Type B pancreatic cell (in vitro differentiated cells): ENCODE measurements at regions not wholly inside any gene's neighbourhood (a gene's known extent, or its start where the extent isn't known, plus 50 kb on each side); places are given as distances from the start of the nearest gene placed in this dataset.

ENCODE experiments used
- DNase-seq: peaks from one replicate; pipeline ENCODE4 v3.0.0; 2021; ENCODE audit warnings: mixed read lengths; ENCODE audit not compliant: unreplicated experiment; ENCODE audit errors: extremely low spot score
- H3K27ac Mint-ChIP-seq: 2 replicates; pipeline ENCODE4 v1.8.0; 2021; ENCODE audit warnings: mild to moderate bottlenecking, mixed read lengths
- H3K27me3 Mint-ChIP-seq: 2 replicates; pipeline ENCODE4 v1.8.0; 2021; ENCODE audit warnings: mixed read lengths
- H3K36me3 Mint-ChIP-seq: 2 replicates; pipeline ENCODE4 v1.8.0; 2021; ENCODE audit warnings: mixed read lengths
- H3K4me1 Mint-ChIP-seq: one replicate; pipeline ENCODE4 v1.8.0; 2021; ENCODE audit warnings: mixed read lengths; ENCODE audit not compliant: unreplicated experiment
- H3K4me3 Mint-ChIP-seq: 2 replicates; pipeline ENCODE4 v1.8.0; 2021; ENCODE audit warnings: mild to moderate bottlenecking, mixed read lengths
- H3K9me3 Mint-ChIP-seq: 2 replicates; pipeline ENCODE4 v1.8.0; 2021; ENCODE audit warnings: mixed read lengths
- TF ChIP-seq, protein P1 (sequence below): fragments of 200-600 bp; sonication (generic); conservative IDR thresholded peaks from 2 replicates; pipeline ENCODE4 v1.5.0; 2021; ENCODE audit warnings: antibody characterized with exemption, mild to moderate bottlenecking

DNA sequence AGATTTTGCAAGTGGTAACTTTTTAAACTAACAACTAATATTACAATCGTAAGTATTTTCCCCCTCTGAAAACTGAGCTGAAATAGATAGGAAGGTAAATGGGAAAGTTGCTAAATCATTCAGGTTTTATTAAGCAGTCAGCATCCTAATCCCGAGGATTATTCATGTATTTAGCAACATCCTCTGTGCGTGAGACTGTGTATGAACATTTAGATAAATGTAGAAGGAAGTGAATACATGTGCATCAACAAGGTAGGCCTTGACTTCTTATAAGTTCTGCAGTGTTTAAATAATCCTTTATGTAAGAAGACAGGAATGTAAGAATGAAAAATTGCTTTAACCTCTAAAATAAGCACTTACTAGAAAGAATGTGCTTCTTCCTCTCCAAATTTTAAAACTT lies 745.9 kb upstream of the TENM4 start:
- Mint-ChIP-seq H3K4me1 (no peaks in the 10 kb centered on the region), H3K27ac (no peak overlapping the region), H3K36me3 (no peaks in the 10 kb centered on the region), H3K4me3 (no peak overlapping the region), H3K27me3 (peaks cover 8% of the 10 kb centered on the region), H3K9me3 (peaks cover 4% of the 10 kb centered on the region)
- no peak for DNase-seq
- TF ChIP-seq, protein P1, sequence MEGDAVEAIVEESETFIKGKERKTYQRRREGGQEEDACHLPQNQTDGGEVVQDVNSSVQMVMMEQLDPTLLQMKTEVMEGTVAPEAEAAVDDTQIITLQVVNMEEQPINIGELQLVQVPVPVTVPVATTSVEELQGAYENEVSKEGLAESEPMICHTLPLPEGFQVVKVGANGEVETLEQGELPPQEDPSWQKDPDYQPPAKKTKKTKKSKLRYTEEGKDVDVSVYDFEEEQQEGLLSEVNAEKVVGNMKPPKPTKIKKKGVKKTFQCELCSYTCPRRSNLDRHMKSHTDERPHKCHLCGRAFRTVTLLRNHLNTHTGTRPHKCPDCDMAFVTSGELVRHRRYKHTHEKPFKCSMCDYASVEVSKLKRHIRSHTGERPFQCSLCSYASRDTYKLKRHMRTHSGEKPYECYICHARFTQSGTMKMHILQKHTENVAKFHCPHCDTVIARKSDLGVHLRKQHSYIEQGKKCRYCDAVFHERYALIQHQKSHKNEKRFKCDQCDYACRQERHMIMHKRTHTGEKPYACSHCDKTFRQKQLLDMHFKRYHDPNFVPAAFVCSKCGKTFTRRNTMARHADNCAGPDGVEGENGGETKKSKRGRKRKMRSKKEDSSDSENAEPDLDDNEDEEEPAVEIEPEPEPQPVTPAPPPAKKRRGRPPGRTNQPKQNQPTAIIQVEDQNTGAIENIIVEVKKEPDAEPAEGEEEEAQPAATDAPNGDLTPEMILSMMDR, result no peak

DNA sequence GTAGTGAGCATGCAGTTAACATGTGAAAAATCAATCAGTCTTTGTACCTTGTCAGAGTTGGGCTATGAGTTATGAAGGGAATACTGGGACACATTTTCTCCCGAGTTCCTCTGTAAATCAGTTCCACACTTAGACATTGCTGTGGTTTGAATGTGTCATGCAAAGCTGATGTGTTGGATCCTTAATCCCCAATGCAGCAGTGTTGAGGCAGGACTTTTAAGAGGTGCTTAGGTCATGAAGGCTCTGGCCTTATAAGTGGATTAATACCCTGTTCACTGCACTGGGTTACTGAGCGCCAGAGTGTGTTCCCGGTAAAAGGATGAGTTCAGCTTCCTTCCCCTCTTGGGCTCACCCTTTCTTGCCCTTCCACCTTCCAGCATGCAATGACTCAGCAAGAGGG lies 742.1 kb upstream of the TENM4 start:
- H3K36me3 Mint-ChIP-seq, result no peaks in the 10 kb centered on the region
- no peaks in the 10 kb centered on the region for H3K4me1 Mint-ChIP-seq
- DNase-seq, result no peak
- TF ChIP-seq, protein P1, result no peak
- peaks cover 8% of the 10 kb centered on the region for H3K9me3 Mint-ChIP-seq
- H3K4me3 Mint-ChIP-seq, result no peak overlapping the region
- H3K27me3 Mint-ChIP-seq, result peaks cover 8% of the 10 kb centered on the region
- H3K27ac Mint-ChIP-seq, result no peak overlapping the region

DNA sequence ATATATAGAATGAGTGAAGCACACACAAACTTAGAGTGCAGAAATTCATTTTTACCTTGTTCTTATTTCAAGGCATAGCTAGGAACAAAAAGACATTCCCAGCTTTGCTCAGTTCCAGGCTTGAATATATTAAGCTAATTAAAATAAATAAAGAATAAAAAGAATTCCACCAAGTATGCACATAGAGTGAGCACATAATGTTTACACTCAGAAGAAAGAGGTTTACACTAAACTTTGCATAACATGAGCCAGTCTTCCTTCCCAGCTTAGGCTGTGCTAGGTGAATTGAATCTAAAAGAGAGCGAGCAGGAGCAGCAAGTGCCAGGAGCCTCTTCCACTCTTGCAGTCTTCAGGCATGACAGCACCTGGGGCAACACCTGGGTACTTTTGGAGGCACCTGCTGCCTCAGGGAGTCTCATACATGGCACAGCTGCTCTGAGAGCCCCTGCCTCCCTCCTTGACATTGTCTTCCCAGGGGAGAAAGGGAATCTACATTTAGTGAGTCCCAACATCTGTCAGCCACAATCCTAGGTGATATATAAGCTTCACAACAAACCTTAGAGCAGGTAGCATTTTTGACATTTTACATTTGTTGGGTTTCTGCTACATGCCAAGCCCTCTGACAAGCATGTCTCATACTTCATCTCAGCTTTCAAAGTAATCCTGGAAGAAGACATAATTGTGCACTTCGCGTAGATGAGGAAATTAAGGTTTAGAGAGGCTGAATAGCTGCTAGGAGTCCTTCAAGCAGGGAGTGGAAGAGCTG lies 732.7 kb upstream of the TENM4 start:
- Mint-ChIP-seq H3K27ac (no peak overlapping the region), H3K4me3 (no peak overlapping the region), H3K27me3 (peaks cover 22% of the 10 kb centered on the region), H3K9me3 (peaks cover 10% of the 10 kb centered on the region), H3K4me1 (no peaks in the 10 kb centered on the region), H3K36me3 (no peaks in the 10 kb centered on the region)
- TF ChIP-seq, protein P1, result no peak
- DNase-seq, result no peak

DNA sequence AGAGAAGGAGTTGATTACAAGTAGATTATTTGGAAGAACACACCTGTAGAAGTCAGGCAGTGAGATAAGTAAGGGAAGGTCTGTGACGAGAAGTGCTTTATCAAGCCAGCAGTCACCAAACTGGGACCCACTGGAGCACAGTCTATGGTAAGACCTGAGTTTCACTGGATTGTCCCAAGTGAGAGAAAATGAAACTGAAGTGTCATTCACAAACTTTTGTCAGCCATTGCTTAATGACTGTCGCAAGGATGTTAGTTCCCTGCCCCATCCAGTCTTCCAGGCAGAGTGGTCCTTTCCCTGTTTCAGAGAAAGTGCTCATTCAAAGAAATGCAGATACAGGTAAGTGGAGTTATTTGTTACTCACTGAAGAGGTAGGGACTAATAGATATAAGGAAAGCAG lies 728.0 kb upstream of the TENM4 start:
- Mint-ChIP-seq H3K4me1 (no peaks in the 10 kb centered on the region), H3K4me3 (no peak overlapping the region), H3K27me3 (peaks cover 35% of the 10 kb centered on the region), H3K36me3 (no peaks in the 10 kb centered on the region), H3K9me3 (peaks cover 10% of the 10 kb centered on the region), H3K27ac (no peak overlapping the region)
- no peak for DNase-seq
- TF ChIP-seq, protein P1, result no peak

DNA sequence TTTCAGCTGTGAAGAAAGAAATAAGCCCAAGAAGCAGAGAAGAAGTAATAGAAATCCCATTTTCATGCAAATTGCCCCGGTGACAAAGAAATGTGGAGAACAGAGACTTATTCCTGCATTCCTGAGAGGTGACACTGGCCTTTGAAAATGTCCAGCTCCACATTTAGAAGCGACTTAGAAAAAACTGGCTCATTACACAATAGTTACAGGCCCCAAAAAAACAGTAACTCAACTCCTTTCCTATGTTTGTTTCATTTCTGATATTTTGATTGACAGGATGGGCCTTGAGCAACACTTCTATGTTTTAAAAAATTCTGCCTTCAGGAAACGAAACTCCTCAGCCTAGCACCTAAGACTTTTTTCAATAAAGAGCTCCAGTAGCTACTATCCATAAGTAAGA lies 726.9 kb upstream of the TENM4 start:
- Mint-ChIP-seq H3K27me3 (peaks cover 36% of the 10 kb centered on the region), H3K36me3 (no peaks in the 10 kb centered on the region), H3K27ac (no peak overlapping the region), H3K4me3 (no peak overlapping the region), H3K4me1 (peaks cover 4% of the 10 kb centered on the region), H3K9me3 (peaks cover 10% of the 10 kb centered on the region)
- DNase-seq, result no peak
- TF ChIP-seq, protein P1, result no peak
